GM06990 (cell line): ENCODE measurements at regions not wholly inside any gene's neighbourhood (a gene's known extent, or its start where the extent isn't known, plus 50 kb on each side); places are given as distances from the start of the nearest gene placed in this dataset.

Experiments
- DNase-seq: peaks from one replicate; pipeline ENCODE4 v3.0.0-alpha.2; 2011; ENCODE audit not compliant: insufficient read length; ENCODE audit errors: extremely low read depth
- H3K27me3 ChIP-seq: replicated peaks from 2 replicates; pipeline ENCODE4 v1.6.0; 2011; ENCODE audit warnings: low read length; ENCODE audit not compliant: control insufficient read depth, insufficient read depth
- H3K36me3 ChIP-seq: 2 replicates; pipeline ENCODE4 v1.5.1; 2011; ENCODE audit warnings: low read length; ENCODE audit not compliant: control insufficient read depth, insufficient read depth
- H3K4me3 ChIP-seq: replicated peaks from 2 replicates; pipeline ENCODE4 v1.5.1; 2011; ENCODE audit warnings: low read depth, mild to moderate bottlenecking, control low read depth, low read length
- TF ChIP-seq, protein P1 (sequence below): IDR thresholded peaks from 2 replicates; pipeline ENCODE4 v1.5.1; 2011; ENCODE audit warnings: low read length, control low read depth, mild to moderate bottlenecking, inconsistent platforms; ENCODE audit not compliant: insufficient read depth, poor library complexity, severe bottlenecking

- TF ChIP-seq, protein P1, sequence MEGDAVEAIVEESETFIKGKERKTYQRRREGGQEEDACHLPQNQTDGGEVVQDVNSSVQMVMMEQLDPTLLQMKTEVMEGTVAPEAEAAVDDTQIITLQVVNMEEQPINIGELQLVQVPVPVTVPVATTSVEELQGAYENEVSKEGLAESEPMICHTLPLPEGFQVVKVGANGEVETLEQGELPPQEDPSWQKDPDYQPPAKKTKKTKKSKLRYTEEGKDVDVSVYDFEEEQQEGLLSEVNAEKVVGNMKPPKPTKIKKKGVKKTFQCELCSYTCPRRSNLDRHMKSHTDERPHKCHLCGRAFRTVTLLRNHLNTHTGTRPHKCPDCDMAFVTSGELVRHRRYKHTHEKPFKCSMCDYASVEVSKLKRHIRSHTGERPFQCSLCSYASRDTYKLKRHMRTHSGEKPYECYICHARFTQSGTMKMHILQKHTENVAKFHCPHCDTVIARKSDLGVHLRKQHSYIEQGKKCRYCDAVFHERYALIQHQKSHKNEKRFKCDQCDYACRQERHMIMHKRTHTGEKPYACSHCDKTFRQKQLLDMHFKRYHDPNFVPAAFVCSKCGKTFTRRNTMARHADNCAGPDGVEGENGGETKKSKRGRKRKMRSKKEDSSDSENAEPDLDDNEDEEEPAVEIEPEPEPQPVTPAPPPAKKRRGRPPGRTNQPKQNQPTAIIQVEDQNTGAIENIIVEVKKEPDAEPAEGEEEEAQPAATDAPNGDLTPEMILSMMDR: no peak
- H3K27me3 ChIP-seq: peaks cover 2% of the 10 kb centered on the region
- no peak overlapping the region for H3K4me3 ChIP-seq
- DNase-seq: no peak
- no peaks in the 10 kb centered on the region for H3K36me3 ChIP-seq
These were observed 189.7 kb downstream of the TMEM132E start for GRCh38 chr17:34769049-34769448.

DNA sequence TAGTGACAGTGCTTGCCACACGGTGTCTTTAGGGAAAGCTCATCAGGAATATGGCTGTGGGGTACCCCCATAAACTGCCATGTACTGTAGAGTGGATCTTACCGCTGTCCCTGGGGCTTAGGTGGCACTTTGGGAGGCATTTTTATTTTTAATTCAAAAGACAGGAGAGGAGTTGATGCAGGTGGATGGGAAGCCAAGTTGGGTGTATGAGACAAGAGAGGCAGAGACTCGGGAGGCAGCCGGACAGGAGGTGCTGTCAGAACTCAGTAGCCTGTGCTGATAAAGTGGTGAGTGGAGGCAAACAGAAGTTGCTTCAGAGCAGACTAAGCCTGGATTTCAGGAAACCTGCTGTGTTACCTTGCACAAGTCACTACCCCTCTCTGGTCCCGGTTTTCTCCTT is 185.9 kb downstream of the TMEM132E start:
- Histone ChIP-seq H3K36me3 (no peaks in the 10 kb centered on the region), H3K4me3 (no peak overlapping the region), H3K27me3 (no peaks in the 10 kb centered on the region; the same call in 1 of the 2 replicates)
- DNase-seq: no peak
- TF ChIP-seq, protein P1: no peak

GRCh38 chr17:34764716-34765115 is 185.3 kb downstream of the TMEM132E start:
- Histone ChIP-seq H3K4me3 (no peak overlapping the region), H3K27me3 (no peaks in the 10 kb centered on the region; the same call in 1 of the 2 replicates), H3K36me3 (no peaks in the 10 kb centered on the region)
- no peak for DNase-seq
- TF ChIP-seq, protein P1: no peak

DNA sequence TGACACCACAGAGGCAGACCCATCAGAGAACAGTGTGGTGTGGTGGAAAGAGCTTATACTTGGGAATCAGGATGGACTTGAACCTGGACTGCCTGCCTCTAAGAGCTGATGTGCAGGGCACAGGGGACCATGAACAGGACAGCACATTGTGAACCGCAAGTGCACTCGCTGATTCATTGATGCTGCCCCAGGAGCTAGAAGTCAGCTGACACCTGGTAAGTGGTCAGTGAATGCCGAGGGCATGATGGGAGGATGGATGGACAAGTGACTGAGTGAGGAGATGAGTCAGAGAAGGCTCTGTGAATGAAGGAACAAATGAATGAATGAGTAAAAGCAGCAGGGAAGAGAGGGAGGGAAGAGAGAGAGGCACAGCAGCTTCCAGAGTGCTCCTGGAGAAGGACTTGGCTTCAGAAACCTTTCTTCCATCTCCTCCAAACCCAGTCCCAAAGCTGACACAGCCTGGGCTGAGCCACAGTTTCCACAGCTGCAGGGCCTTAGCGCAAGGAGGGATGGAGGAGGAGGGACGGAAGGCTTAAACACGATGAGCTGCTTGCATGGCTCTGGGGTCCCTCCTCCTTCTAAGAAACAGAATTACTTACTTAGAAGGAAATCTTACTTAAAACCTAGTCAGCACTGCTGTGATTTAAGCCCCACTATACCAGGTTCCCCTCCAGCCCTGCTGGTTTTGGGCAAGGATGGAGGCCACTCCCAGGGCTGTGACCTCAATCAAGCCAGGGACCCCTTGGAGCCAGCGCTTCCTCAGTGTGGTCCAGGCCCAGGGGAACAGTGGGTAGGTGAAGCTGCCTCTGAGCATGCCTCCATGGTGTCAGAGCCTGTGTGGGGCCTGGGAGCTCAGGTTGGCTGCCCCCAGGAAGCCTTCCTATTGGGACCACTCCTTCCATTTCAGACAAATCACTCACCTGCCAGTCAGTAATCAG is 184.6 kb downstream of the TMEM132E start:
- Histone ChIP-seq H3K27me3 (no peaks in the 10 kb centered on the region; the same call in 1 of the 2 replicates), H3K4me3 (no peak overlapping the region), H3K36me3 (no peaks in the 10 kb centered on the region)
- DNase-seq: no peak
- TF ChIP-seq, protein P1: no peak

DNA sequence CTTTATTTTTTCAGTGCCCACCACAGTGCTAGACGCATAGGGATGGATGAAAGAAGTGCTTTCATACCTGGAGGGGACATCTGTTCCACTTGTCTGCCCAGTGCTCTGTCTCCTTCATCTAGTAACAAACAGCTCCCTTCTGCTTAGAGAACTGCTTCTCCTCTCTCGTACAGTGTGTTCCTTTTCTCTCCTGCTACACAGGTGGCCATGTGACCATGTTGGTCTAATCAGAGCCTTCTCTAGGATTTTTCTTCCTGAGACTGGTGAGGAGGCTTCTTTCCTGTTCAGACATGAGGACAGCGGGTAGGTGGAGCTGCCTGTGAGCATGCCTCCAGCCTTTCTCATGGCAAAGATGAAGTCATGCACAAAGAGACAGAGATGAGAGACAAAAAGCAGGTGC is 182.7 kb downstream of the TMEM132E start:
- TF ChIP-seq, protein P1: no peak
- Histone ChIP-seq H3K27me3 (no peaks in the 10 kb centered on the region; the same call in 1 of the 2 replicates), H3K4me3 (no peak overlapping the region), H3K36me3 (no peaks in the 10 kb centered on the region)
- DNase-seq: no peak

DNA sequence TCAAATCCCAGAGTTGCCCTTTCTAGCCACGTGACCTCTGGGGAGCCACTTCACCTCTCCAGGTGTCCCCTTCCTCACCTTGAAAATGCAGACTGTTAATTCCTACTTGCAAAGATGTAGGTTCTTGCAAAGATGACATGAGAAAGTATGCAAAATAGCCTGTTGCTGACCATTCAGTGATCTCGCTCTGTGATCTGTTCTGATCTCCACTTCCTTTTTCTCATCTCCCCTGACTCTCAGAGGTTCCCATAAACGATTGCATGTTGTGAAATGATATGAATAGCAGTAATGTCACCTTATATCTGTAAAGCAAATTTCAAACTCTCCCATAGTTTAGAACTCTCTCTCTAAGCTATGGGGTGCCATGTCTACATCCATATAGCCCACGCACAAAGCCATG is 182.3 kb downstream of the TMEM132E start:
- no peaks in the 10 kb centered on the region for H3K36me3 ChIP-seq
- DNase-seq: no peak
- H3K4me3 ChIP-seq: no peak overlapping the region
- TF ChIP-seq, protein P1: no peak
- H3K27me3 ChIP-seq: no peaks in the 10 kb centered on the region; the same call in 1 of the 2 replicates
